ENCODE measurements at regions not wholly inside any gene's neighbourhood (a gene's known extent, or its start where the extent isn't known, plus 50 kb on each side); places are given as distances from the start of the nearest gene placed in this dataset.

DNA sequence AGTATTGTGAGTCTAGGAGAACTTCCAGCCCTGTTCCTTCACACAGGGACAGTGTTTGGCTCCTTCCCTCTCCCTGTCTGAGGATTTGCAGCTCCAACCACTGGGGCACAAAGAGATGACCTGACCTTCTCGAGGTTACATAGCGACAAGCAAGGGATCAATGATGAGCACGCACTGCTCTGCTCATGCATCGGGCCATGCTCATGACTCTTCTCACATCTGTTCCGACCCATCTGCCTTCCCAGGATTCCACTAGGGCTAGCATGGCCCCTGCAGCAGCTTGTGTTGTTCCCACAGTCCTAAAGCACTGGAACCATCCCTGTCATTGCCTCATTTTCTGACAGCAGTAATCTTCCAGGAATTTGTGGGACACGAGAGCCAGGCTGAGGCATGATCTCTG lies 78.8 kb upstream of the ARHGAP28 start:
- no peak for DNase-seq (ENCODE audit: low spot score)
- Histone ChIP-seq H3K27ac (no peak overlapping the region), H3K4me3 (no peak overlapping the region)
- TF ChIP-seq, protein P1, sequence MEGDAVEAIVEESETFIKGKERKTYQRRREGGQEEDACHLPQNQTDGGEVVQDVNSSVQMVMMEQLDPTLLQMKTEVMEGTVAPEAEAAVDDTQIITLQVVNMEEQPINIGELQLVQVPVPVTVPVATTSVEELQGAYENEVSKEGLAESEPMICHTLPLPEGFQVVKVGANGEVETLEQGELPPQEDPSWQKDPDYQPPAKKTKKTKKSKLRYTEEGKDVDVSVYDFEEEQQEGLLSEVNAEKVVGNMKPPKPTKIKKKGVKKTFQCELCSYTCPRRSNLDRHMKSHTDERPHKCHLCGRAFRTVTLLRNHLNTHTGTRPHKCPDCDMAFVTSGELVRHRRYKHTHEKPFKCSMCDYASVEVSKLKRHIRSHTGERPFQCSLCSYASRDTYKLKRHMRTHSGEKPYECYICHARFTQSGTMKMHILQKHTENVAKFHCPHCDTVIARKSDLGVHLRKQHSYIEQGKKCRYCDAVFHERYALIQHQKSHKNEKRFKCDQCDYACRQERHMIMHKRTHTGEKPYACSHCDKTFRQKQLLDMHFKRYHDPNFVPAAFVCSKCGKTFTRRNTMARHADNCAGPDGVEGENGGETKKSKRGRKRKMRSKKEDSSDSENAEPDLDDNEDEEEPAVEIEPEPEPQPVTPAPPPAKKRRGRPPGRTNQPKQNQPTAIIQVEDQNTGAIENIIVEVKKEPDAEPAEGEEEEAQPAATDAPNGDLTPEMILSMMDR (IDR thresholded peaks at IDR 0.05): no peak

GRCh38 chr18:6652098-6652497 lies 77.4 kb upstream of the ARHGAP28 start:
- Histone ChIP-seq H3K27ac (no peak overlapping the region), H3K4me3 (no peak overlapping the region)
- TF ChIP-seq, protein P1 (IDR thresholded peaks at IDR 0.05): no peak
- DNase-seq (ENCODE audit: low spot score): no peak

GRCh38 chr18:6653880-6654279 lies 75.6 kb upstream of the ARHGAP28 start:
- TF ChIP-seq, protein P1 (IDR thresholded peaks at IDR 0.05): no peak
- no peak overlapping the region for H3K4me3 ChIP-seq
- no peak overlapping the region for H3K27ac ChIP-seq
- no peak for DNase-seq (ENCODE audit: low spot score)

DNA sequence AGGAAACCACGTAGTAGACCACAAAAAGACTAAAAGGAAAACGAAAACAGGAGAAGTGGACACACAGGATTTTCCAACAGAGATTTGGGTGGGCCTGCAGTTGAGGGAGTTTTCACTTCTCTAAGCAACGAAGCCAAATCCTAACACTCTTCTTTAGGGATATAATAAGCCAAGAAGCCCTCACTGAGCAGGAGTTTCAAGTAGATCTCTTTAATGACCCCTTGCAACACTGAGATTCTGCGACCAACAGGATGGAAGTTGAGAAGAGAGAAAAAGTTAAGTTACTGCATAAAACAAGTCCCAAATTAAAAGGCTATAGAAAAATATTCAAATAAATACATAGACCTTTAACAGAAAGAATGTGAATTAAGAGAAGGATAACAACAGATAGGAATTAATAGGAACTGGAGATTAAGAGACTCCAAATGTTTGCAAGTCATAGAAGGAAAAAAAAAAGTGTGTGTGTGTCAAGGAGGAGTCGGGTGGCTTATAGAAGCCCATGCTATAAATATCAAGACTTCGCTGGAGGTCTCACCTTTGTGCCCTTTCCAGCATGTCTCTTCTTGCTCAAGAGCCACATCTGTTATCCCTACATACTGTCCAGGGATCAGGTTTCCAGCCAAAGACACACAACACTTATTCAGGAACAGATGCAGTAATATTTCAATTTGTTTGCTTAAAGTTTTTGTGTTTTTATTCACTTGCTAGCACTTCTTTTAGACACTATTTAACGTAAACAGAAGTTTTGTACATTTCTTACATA lies 69.4 kb upstream of the ARHGAP28 start:
- no peak overlapping the region for H3K4me3 ChIP-seq
- no peak overlapping the region for H3K27ac ChIP-seq
- TF ChIP-seq, protein P1 (IDR thresholded peaks at IDR 0.05): no peak
- DNase-seq (ENCODE audit: low spot score): no peak

DNA sequence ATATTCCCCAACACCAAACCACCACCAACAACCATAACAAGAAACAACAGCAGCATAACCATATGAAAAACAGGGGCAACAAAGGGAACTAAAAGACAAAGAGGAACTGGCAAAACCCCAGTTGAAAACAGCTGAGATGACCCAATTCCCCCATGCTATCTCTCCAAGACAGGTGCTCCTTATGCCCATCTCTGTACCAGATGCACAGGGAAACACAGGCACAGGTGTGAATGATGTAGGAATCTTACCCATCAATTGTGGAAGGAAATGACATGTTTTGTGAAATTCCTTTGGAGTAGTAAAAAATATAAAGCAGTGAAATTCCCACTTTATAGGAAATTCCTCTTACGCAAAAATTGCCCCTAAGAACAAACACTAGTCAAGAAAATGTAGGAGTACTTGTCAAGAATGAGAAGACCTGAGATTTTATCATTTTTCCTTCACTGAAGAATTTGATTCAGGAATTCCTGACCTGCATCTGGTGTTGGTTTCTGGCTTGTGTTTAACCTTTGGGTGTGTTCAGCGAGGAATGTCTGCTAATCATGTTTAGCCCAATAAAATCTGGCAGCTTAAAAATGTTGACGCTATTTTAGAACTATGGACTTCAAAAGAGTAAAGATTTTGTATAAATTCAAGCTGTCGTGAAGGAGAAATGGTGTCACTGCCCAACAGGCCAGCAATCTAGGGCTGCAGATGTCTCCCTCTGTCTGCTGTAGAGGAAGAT lies 67.7 kb upstream of the ARHGAP28 start:
- DNase-seq (ENCODE audit: low spot score): no peak
- H3K27ac ChIP-seq: no peak overlapping the region
- H3K4me3 ChIP-seq: no peak overlapping the region
- TF ChIP-seq, protein P1 (IDR thresholded peaks at IDR 0.05): no peak

GRCh38 chr18:6666012-6666685 lies 63.4 kb upstream of the ARHGAP28 start:
- TF ChIP-seq, protein P1 (IDR thresholded peaks at IDR 0.05): no peak
- Histone ChIP-seq H3K4me3 (no peak overlapping the region), H3K27ac (no peak overlapping the region)
- no peak for DNase-seq (ENCODE audit: low spot score)
